Body of pancreas (tissue), 4 donors: ENCODE measurements at regions not wholly inside any gene's neighbourhood (a gene's known extent, or its start where the extent isn't known, plus 50 kb on each side); places are given as distances from the start of the nearest gene placed in this dataset.

Source experiments
- ATAC-seq: fragments of 150-250 bp; one replicate; pipeline ENCODE4 v1.9.1; 2016
- DNase-seq, 4 donors: peaks; one replicate each; pipeline ENCODE4 v3.0.0-alpha.2; 2019
- H3K27ac ChIP-seq, 4 donors: fragments of 200-600 bp; sonication (generic); 1 replicate in 3 of 4; 2 replicates in 1 of 4; pipeline versions ENCODE4 v1.5.1 to v1.6.1; 2016 to 2019; ENCODE audit warnings: mild to moderate bottlenecking in 1 of 4, mixed read lengths in 1 of 4, moderate library complexity in 1 of 4
- H3K27me3 ChIP-seq, 2 donors: fragments of 200-600 bp; sonication (generic); one replicate each; pipeline ENCODE4 v1.6.0; 2016; ENCODE audit warnings: mild to moderate bottlenecking in 1 of 2
- H3K36me3 ChIP-seq, 2 donors: fragments of 200-600 bp; sonication (generic); replicated peaks in 1 of 2; 2 replicates each; pipeline ENCODE4 v1.5.1; 2016; ENCODE audit warnings: low read depth in 2 of 2; ENCODE audit not compliant: insufficient read depth in 1 of 2
- H3K4me1 ChIP-seq: fragments of 200-600 bp; sonication (generic); one replicate; pipeline ENCODE4 v1.6.0; 2016
- H3K4me3 ChIP-seq, 2 donors: fragments of 200-600 bp; sonication (generic); 1 replicate in 1 of 2; 2 replicates in 1 of 2; pipeline ENCODE4 v1.5.1; 2016 to 2019
- H3K9me3 ChIP-seq, 3 donors: fragments of 200-600 bp; sonication (generic); 1 replicate in 2 of 3; 2 replicates in 1 of 3; pipeline ENCODE4 v1.5.1; 2016
- POLR2A ChIP-seq, 3 donors: fragments of 450-650 bp; IDR thresholded peaks; one replicate each; pipeline ENCODE4 v1.6.1; 2016; ENCODE audit warnings: antibody characterized with exemption in 3 of 3, mild to moderate bottlenecking in 2 of 3
- WGBS, 2 donors: methylation state at CpG; one replicate each; pipeline ENCODE4 v1.1.5; 2017; 5-methylcytosine and 5-hydroxymethylcytosine counted together
- intact Hi-C: fragments of 100-400 bp; cut with DNase I; formaldehyde crosslinking; loops from one replicate; pipeline ENCODE4 v1.15.1; 2023
- TF ChIP-seq, protein P1 (sequence below), 7 experiments: fragments of 450-650 bp in 4 of 7; fragments of 200-600 bp in 3 of 7; sonication (generic) in 3 of 7; IDR thresholded peaks; one replicate each; pipeline ENCODE4 v1.5.1; 2016 to 2019; ENCODE audit warnings: antibody characterized with exemption in 7 of 7

- no peaks in the 10 kb centered on the region for H3K27me3 ChIP-seq
- no peaks in the 10 kb centered on the region for H3K9me3 ChIP-seq
- H3K4me3 ChIP-seq: no peak overlapping the region
- no peak overlapping the region for H3K27ac ChIP-seq
- no peaks in the 10 kb centered on the region for H3K36me3 ChIP-seq
- no peaks in the 10 kb centered on the region for H3K4me1 ChIP-seq
- WGBS, 2 donors: 34 to 45% methylated on average over 4 of the region's 4 CpGs
- ATAC-seq: no peak
- TF ChIP-seq, protein P1, sequence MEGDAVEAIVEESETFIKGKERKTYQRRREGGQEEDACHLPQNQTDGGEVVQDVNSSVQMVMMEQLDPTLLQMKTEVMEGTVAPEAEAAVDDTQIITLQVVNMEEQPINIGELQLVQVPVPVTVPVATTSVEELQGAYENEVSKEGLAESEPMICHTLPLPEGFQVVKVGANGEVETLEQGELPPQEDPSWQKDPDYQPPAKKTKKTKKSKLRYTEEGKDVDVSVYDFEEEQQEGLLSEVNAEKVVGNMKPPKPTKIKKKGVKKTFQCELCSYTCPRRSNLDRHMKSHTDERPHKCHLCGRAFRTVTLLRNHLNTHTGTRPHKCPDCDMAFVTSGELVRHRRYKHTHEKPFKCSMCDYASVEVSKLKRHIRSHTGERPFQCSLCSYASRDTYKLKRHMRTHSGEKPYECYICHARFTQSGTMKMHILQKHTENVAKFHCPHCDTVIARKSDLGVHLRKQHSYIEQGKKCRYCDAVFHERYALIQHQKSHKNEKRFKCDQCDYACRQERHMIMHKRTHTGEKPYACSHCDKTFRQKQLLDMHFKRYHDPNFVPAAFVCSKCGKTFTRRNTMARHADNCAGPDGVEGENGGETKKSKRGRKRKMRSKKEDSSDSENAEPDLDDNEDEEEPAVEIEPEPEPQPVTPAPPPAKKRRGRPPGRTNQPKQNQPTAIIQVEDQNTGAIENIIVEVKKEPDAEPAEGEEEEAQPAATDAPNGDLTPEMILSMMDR (IDR thresholded peaks at IDR 0.05): no peak
- no peak for TF ChIP-seq POLR2A (IDR thresholded peaks at IDR 0.05)
- no peak for DNase-seq
- intact Hi-C loops: no loop called here
These were observed 554.8 kb upstream of the SGCD start for GRCh38 chr5:155772009-155772662.

- Histone ChIP-seq H3K27me3 (no peaks in the 10 kb centered on the region), H3K9me3 (no peaks in the 10 kb centered on the region), H3K36me3 (no peaks in the 10 kb centered on the region), H3K27ac (no peak overlapping the region), H3K4me3 (no peak overlapping the region), H3K4me1 (no peaks in the 10 kb centered on the region)
- TF ChIP-seq POLR2A (IDR thresholded peaks at IDR 0.05): no peak
- TF ChIP-seq, protein P1 (IDR thresholded peaks at IDR 0.05): no peak
- DNase-seq (no peak), ATAC-seq (no peak)
- intact Hi-C loops: no loop called here
- WGBS, 2 donors: 57 to 61% methylated on average over 2 of the region's 2 CpGs
These were observed 553.3 kb upstream of the SGCD start for GRCh38 chr5:155773680-155774079.

GRCh38 chr5:155780260-155780659 lies 546.7 kb upstream of the SGCD start:
- Histone ChIP-seq H3K4me1 (no peaks in the 10 kb centered on the region), H3K36me3 (no peaks in the 10 kb centered on the region), H3K27me3 (no peaks in the 10 kb centered on the region), H3K27ac (no peak overlapping the region), H3K9me3 (no peaks in the 10 kb centered on the region), H3K4me3 (no peak overlapping the region)
- intact Hi-C loops: no loop called here
- DNase-seq: no peak
- no peak for TF ChIP-seq POLR2A (IDR thresholded peaks at IDR 0.05)
- TF ChIP-seq, protein P1 (IDR thresholded peaks at IDR 0.05): no peak
- WGBS, 2 donors: 51 to 56% methylated on average over 3 of the region's 3 CpGs
- ATAC-seq: no peak

DNA sequence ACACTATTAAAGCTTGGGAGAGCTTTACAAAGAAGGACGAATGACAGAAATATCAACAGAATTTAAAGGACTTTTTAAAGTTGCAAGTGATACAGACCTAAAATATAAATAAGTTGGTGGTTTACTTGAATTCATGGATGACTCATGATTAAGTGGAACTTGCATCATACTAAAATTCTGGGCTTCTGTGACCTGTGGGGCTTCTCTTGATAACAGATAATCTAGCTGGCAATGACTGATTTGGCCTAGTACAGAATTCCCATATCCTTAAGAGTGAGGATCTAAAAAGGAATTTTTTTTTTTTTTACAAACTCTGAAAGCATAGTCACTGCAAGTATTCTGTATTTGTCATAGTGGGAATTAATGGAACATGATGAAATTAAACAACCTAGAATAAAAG lies 543.7 kb upstream of the SGCD start:
- Histone ChIP-seq H3K4me1 (no peaks in the 10 kb centered on the region), H3K27ac (no peak overlapping the region), H3K36me3 (no peaks in the 10 kb centered on the region), H3K27me3 (no peaks in the 10 kb centered on the region), H3K9me3 (no peaks in the 10 kb centered on the region), H3K4me3 (no peak overlapping the region)
- intact Hi-C loops: no loop called here
- WGBS, 2 donors: 29 to 37% methylated on average over 1 of the region's 1 CpG
- no peak for ATAC-seq
- DNase-seq: no peak
- TF ChIP-seq, protein P1 (IDR thresholded peaks at IDR 0.05): no peak
- no peak for TF ChIP-seq POLR2A (IDR thresholded peaks at IDR 0.05)

- DNase-seq (no peak), ATAC-seq (no peak)
- Histone ChIP-seq H3K27me3 (no peaks in the 10 kb centered on the region), H3K27ac (no peak overlapping the region), H3K4me3 (no peak overlapping the region), H3K4me1 (no peaks in the 10 kb centered on the region), H3K36me3 (no peaks in the 10 kb centered on the region), H3K9me3 (no peaks in the 10 kb centered on the region)
- intact Hi-C loops: no loop called here
- TF ChIP-seq POLR2A (IDR thresholded peaks at IDR 0.05): no peak
- TF ChIP-seq, protein P1 (IDR thresholded peaks at IDR 0.05): no peak
- 48 to 53% methylated on average over 3 of the region's 3 CpGs for WGBS, 2 donors
These were observed 543.2 kb upstream of the SGCD start for GRCh38 chr5:155783791-155784190.
